Large intestine (tissue), 3 donors: ENCODE measurements at regions not wholly inside any gene's neighbourhood (a gene's known extent, or its start where the extent isn't known, plus 50 kb on each side); places are given as distances from the start of the nearest gene placed in this dataset.
"Not testable (repeated sequence)": the region's sequence is repeated elsewhere in the genome, so short reads cannot be mapped to it uniquely, and the experiment has no call there.

ENCODE experiments used
- DNase-seq, 2 donors: peaks; one replicate each; pipeline versions ENCODE4 v3.0.0 to v3.0.0-alpha.2; 2013
- H3K27ac ChIP-seq: one replicate; pipeline ENCODE4 v1.5.1; 2013; ENCODE audit warnings: low read length
- H3K27me3 ChIP-seq: 2 replicates; pipeline ENCODE4 v1.6.1; 2013; ENCODE audit warnings: low read length; ENCODE audit not compliant: control insufficient read depth, insufficient read depth
- H3K36me3 ChIP-seq: 2 replicates; pipeline ENCODE4 v1.6.1; 2013; ENCODE audit warnings: low read length; ENCODE audit not compliant: control insufficient read depth, insufficient read depth
- H3K4me1 ChIP-seq: one replicate; pipeline ENCODE4 v1.6.1; 2013; ENCODE audit warnings: low read length; ENCODE audit not compliant: control insufficient read depth, insufficient read depth
- H3K4me3 ChIP-seq: one replicate; pipeline ENCODE4 v1.5.1; 2013; ENCODE audit warnings: low read length
- H3K9me3 ChIP-seq: one replicate; pipeline ENCODE4 v1.6.1; 2013; ENCODE audit warnings: mild to moderate bottlenecking, low read depth, low read length, moderate library complexity; ENCODE audit not compliant: control insufficient read depth
- WGBS: methylation state at CpG from one replicate; pipeline ENCODE4 v1.1.5; 2013; ENCODE audit warnings: low lambda C conversion rate; ENCODE audit not compliant: insufficient coverage; 5-methylcytosine and 5-hydroxymethylcytosine counted together

- Histone ChIP-seq H3K27ac (peak overlapping the region; percentile 56), H3K27me3 (peaks cover 3% of the 10 kb centered on the region), H3K9me3 (no peaks in the 10 kb centered on the region), H3K4me1 (peaks cover 30% of the 10 kb centered on the region), H3K4me3 (no peak overlapping the region), H3K36me3 (no peaks in the 10 kb centered on the region)
- no CpG with 5 or more reads among the region's 23 CpGs for WGBS
- DNase-seq: no peak
These were observed 119.5 kb upstream of the TNRC6C start for GRCh38 chr17:77838748-77839697.

GRCh38 chr17:77839698-77840512 is 118.6 kb upstream of the TNRC6C start:
- Histone ChIP-seq H3K9me3 (no peaks in the 10 kb centered on the region), H3K27me3 (no peaks in the 10 kb centered on the region), H3K4me3 (peak overlapping the region; percentile 3), H3K4me1 (peaks cover 26% of the 10 kb centered on the region), H3K27ac (peak overlapping the region; percentile 68), H3K36me3 (no peaks in the 10 kb centered on the region)
- peak; percentile 68 to 88 for DNase-seq
- no CpG with 5 or more reads among the region's 16 CpGs for WGBS

GRCh38 chr17:77840513-77841165 is 117.9 kb upstream of the TNRC6C start:
- Histone ChIP-seq H3K4me3 (no peak overlapping the region), H3K4me1 (peaks cover 26% of the 10 kb centered on the region), H3K9me3 (no peaks in the 10 kb centered on the region), H3K27me3 (no peaks in the 10 kb centered on the region), H3K27ac (peak overlapping the region; percentile 68), H3K36me3 (no peaks in the 10 kb centered on the region)
- WGBS: no CpG with 5 or more reads among the region's 10 CpGs
- no peak for DNase-seq

- Histone ChIP-seq H3K9me3 (no peaks in the 10 kb centered on the region), H3K27ac (no peak overlapping the region), H3K4me1 (peaks cover 26% of the 10 kb centered on the region), H3K4me3 (no peak overlapping the region), H3K27me3 (no peaks in the 10 kb centered on the region), H3K36me3 (no peaks in the 10 kb centered on the region)
- WGBS: 100% methylated on average over 1 of the region's 8 CpGs
- peak in 1 of 2 donors; percentile 63 for DNase-seq
These were observed 116.6 kb upstream of the TNRC6C start for GRCh38 chr17:77841742-77842527.

- Histone ChIP-seq H3K4me1 (peaks cover 26% of the 10 kb centered on the region), H3K4me3 (no peak overlapping the region)
- 80% methylated on average over 3 of the region's 10 CpGs for WGBS
These were observed 115.9 kb upstream of the TNRC6C start for GRCh38 chr17:77842528-77843147.

GRCh38 chr17:77843255-77843895 is 115.1 kb upstream of the TNRC6C start:
- DNase-seq, H3K27me3 ChIP-seq, H3K27ac ChIP-seq, H3K9me3 ChIP-seq, H3K4me3 ChIP-seq, H3K36me3 ChIP-seq: not testable (repeated sequence)
- WGBS: 82% methylated on average over 4 of the region's 13 CpGs
- peaks cover 26% of the 10 kb centered on the region for H3K4me1 ChIP-seq

More at GRCh38 chr17:77842528-77843147, 115.9 kb upstream of the TNRC6C start:
- Histone ChIP-seq H3K9me3 (no peaks in the 10 kb centered on the region), H3K36me3 (no peaks in the 10 kb centered on the region), H3K27me3 (no peaks in the 10 kb centered on the region), H3K27ac (no peak overlapping the region)
- no peak for DNase-seq

GRCh38 chr17:77843896-77844295 is 114.6 kb upstream of the TNRC6C start:
- peaks cover 26% of the 10 kb centered on the region for H3K4me1 ChIP-seq
- H3K4me3 ChIP-seq: no peak overlapping the region
- 80% methylated on average over 1 of the region's 2 CpGs for WGBS
- no peaks in the 10 kb centered on the region for H3K27me3 ChIP-seq
- H3K9me3 ChIP-seq: no peaks in the 10 kb centered on the region
- DNase-seq: no peak
- H3K36me3 ChIP-seq: no peaks in the 10 kb centered on the region
- H3K27ac ChIP-seq: no peak overlapping the region

- no peak overlapping the region for H3K27ac ChIP-seq
- DNase-seq: no peak
- no peak overlapping the region for H3K4me3 ChIP-seq
- whole genome bisulfite sequencing: no CpG with 5 or more reads among the region's 11 CpGs
- H3K36me3 ChIP-seq: no peaks in the 10 kb centered on the region
- peaks cover 20% of the 10 kb centered on the region for H3K4me1 ChIP-seq
- no peaks in the 10 kb centered on the region for H3K9me3 ChIP-seq
- H3K27me3 ChIP-seq: no peaks in the 10 kb centered on the region
These were observed 113.8 kb upstream of the TNRC6C start for GRCh38 chr17:77844681-77845080.

- DNase-seq: no peak
- Histone ChIP-seq H3K9me3 (no peaks in the 10 kb centered on the region), H3K27me3 (no peaks in the 10 kb centered on the region), H3K4me1 (peaks cover 13% of the 10 kb centered on the region), H3K27ac (no peak overlapping the region), H3K4me3 (no peak overlapping the region), H3K36me3 (no peaks in the 10 kb centered on the region)
- WGBS: no CpG with 5 or more reads among the region's 19 CpGs
These were observed 112.8 kb upstream of the TNRC6C start for GRCh38 chr17:77845541-77846225.
